ENCODE measurements at regions not wholly inside any gene's neighbourhood (a gene's known extent, or its start where the extent isn't known, plus 50 kb on each side); places are given as distances from the start of the nearest gene placed in this dataset.

DNA sequence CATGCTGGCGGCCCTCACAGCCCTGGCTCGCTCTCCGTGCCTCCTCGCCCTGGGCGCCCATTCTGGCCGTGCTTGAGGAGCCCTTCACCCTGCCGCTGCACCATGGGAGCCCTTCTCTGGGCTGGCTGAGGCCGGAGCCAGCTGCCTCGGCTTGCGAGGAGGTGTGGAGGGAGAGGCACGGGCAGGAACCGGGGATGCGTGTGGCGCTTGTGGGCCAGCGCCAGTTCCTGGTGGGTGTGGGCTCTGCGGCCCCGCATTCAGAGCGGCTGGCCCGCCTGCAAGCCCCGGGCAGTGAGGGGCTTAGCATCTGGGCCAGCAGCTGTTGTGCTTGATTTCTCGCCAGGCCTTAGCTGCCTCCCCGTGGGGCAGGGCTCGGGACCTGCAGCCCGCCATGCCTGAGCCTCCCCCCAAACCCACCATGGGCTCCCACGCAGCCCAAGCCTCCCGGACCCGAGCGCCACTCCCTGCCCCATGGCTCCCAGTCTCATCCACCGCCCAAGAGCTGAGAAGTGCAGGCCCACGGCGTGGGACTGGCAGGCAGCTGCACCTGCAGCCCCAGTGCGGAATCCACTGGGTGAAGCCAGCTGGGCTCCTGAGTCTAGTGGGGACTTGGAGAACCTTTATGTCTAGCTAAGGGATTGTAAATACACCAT lies 163.4 kb upstream of the LRRC4C start:
- Histone ChIP-seq H3K4me1 (no peaks in the 10 kb centered on the region), H3K27ac (no peak overlapping the region), H3K27me3 (no peaks in the 10 kb centered on the region), H3K36me3 (no peaks in the 10 kb centered on the region), H3K9me3 (no peaks in the 10 kb centered on the region), H3K4me3 (no peak overlapping the region)
- WGBS, 2 donors, result 73 to 82% methylated on average over 28 to 32 of the region's 32 CpGs
- ATAC-seq (no peak), FAIRE-seq (no peak), DNase-seq (peak in 1 of 6 donors; percentile 55)
- intact Hi-C loops (cut with DNase I), result no loop called here
- no peak for TF ChIP-seq CTCF (IDR thresholded peaks at IDR 0.05)

GRCh38 chr11:41659985-41660384 lies 200.5 kb upstream of the LRRC4C start:
- no peaks in the 10 kb centered on the region for H3K36me3 ChIP-seq
- H3K4me3 ChIP-seq, result no peak overlapping the region
- TF ChIP-seq CTCF (IDR thresholded peaks at IDR 0.05), result no peak
- intact Hi-C loops (cut with DNase I), result no loop called here
- 44 to 48% methylated on average over 9 of the region's 9 CpGs for WGBS, 2 donors
- H3K27ac ChIP-seq, result no peak overlapping the region
- H3K4me1 ChIP-seq, result no peaks in the 10 kb centered on the region
- DNase-seq, result peak in 2 of 6 donors; percentile 20 to 21
- H3K9me3 ChIP-seq, result no peaks in the 10 kb centered on the region
- no peak for FAIRE-seq
- peak in 2 of 4 donors; percentile 67 to 75 for ATAC-seq
- no peaks in the 10 kb centered on the region for H3K27me3 ChIP-seq

GRCh38 chr11:41660585-41660984 lies 201.1 kb upstream of the LRRC4C start:
- intact Hi-C loops (cut with DNase I), result no loop called here
- Histone ChIP-seq H3K27me3 (no peaks in the 10 kb centered on the region), H3K27ac (no peak overlapping the region), H3K36me3 (no peaks in the 10 kb centered on the region), H3K4me3 (no peak overlapping the region), H3K9me3 (no peaks in the 10 kb centered on the region), H3K4me1 (no peaks in the 10 kb centered on the region)
- DNase-seq (no peak), ATAC-seq (no peak), FAIRE-seq (no peak)
- 60 to 64% methylated on average over 8 of the region's 8 CpGs for WGBS, 2 donors
- no peak for TF ChIP-seq CTCF (IDR thresholded peaks at IDR 0.05)

DNA sequence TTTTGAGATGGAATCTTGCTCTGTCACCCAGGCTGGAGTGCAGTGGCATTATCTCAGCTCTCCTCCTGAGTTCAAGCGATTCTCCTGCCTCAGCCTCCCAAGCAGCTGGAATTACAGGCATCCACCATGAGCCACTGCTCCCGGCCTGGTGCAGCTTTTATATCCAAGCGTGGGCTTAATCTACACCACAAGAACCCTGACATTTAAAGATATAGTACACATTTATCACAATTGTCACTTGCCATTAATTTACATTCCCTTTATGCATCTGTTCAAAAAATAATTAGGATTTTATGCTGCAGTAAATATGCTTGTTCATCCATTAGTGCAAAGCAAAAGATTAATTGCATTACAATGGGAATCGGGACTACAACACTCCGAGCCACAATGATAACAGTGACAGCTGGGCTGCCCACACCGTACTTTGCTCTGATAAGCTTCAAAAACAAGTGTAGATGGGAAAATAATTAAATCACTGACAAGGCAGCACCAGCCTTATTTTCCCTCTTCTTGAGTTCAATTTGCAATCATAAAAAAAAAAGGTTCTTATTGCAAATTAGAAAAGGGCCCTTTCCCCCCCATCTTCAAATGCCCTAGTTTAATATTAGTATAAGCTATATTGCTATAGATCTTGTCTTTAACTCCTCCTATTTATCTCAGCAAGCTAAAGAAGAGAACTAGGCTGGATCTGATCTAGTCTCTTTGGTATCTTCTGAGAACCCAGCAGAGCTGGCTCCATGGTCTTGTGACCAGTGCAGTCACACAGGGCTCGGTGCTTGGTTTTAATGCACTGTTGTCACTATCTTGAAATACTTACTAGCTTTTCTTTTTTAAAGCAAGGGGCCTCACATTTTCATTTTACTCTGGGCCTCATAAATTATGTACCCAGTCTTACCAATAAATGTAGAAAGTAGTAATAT lies 206.2 kb upstream of the LRRC4C start:
- DNase-seq (no peak), FAIRE-seq (no peak), ATAC-seq (no peak)
- intact Hi-C loops (cut with DNase I), result no loop called here
- no peak overlapping the region for H3K4me3 ChIP-seq
- H3K4me1 ChIP-seq, result no peaks in the 10 kb centered on the region
- H3K9me3 ChIP-seq, result no peaks in the 10 kb centered on the region
- TF ChIP-seq CTCF (IDR thresholded peaks at IDR 0.05), result no peak
- no peaks in the 10 kb centered on the region for H3K27me3 ChIP-seq
- 18 to 24% methylated on average over 7 of the region's 7 CpGs for WGBS, 2 donors
- H3K27ac ChIP-seq, result no peak overlapping the region
- H3K36me3 ChIP-seq, result no peaks in the 10 kb centered on the region
